Right lobe of liver (tissue), 6 donors: ENCODE measurements at regions not wholly inside any gene's neighbourhood (a gene's known extent, or its start where the extent isn't known, plus 50 kb on each side); places are given as distances from the start of the nearest gene placed in this dataset.
"Not testable (repeated sequence)": the region's sequence is repeated elsewhere in the genome, so short reads cannot be mapped to it uniquely, and the experiment has no call there.

Source experiments
- ATAC-seq, 4 donors: fragments of 200-7000 bp; cut with Tn5 transposase; one replicate each; pipeline ENCODE4 v1.9.1; 2020; ENCODE audit warnings: mild to moderate bottlenecking in 4 of 4, moderate library complexity in 4 of 4
- DNase-seq, 3 donors: peaks; one replicate each; pipeline ENCODE4 v3.0.0-alpha.2; 2020
- H3K27ac ChIP-seq, 3 donors: fragments of 200-600 bp; one replicate each; pipeline ENCODE4 v1.8.0; 2022
- H3K27me3 ChIP-seq, 2 donors: fragments of 200-600 bp; one replicate each; pipeline ENCODE4 v1.8.0; 2022
- H3K36me3 ChIP-seq, 4 donors: fragments of 200-600 bp; sonication (generic) in 1 of 4; one replicate each; pipeline versions ENCODE4 v1.5.1 to v1.8.0; 2017 to 2022; ENCODE audit warnings: control low read depth in 1 of 4
- H3K4me1 ChIP-seq, 4 donors: fragments of 200-600 bp; sonication (generic) in 1 of 4; one replicate each; pipeline versions ENCODE4 v1.5.1 to v1.8.0; 2017 to 2022; ENCODE audit warnings: control low read depth in 1 of 4
- H3K4me3 ChIP-seq, 3 donors: fragments of 200-600 bp; one replicate each; pipeline ENCODE4 v1.8.0; 2022
- H3K9me3 ChIP-seq, 4 donors: fragments of 200-600 bp; sonication (generic) in 1 of 4; one replicate each; pipeline versions ENCODE4 v1.5.1 to v1.8.0; 2017 to 2022; ENCODE audit warnings: control low read depth in 1 of 4
- POLR2A ChIP-seq: fragments of 450-650 bp; IDR thresholded peaks from one replicate; pipeline ENCODE4 v1.6.1; 2017; ENCODE audit warnings: antibody characterized with exemption, mild to moderate bottlenecking
- WGBS: methylation state at CpG from one replicate; pipeline ENCODE4 v1.1.6; 2018; ENCODE audit warnings: low coverage, low lambda C conversion rate; ENCODE audit not compliant: insufficient coverage; ENCODE audit errors: missing lambda C conversion rate; 5-methylcytosine and 5-hydroxymethylcytosine counted together
- intact Hi-C, 2 donors: fragments of 100-400 bp; cut with DNase I; formaldehyde crosslinking; loops; one replicate each; pipeline versions ENCODE4 v1.11.2 to v1.14.1; 2022
- TF ChIP-seq, protein P1 (sequence below), 4 donors: fragments of 200-600 bp in 3 of 4; fragments of 450-650 bp in 1 of 4; IDR thresholded peaks; one replicate each; pipeline versions ENCODE4 v1.5.1 to v1.8.0; 2016 to 2022; ENCODE audit warnings: antibody characterized with exemption in 4 of 4, mild to moderate bottlenecking in 2 of 4
- donor health status: DM: no; HTN: yes; CAD: no.
- donor health status: DM: no; HTN: no; CAD: no.
- donor health status: DM: no; HTN: no; CAD: no.
- donor health status: DM: no; HTN: yes; CAD: no.
- donor health status: DM: no; HTN: yes; CAD: no.

DNA sequence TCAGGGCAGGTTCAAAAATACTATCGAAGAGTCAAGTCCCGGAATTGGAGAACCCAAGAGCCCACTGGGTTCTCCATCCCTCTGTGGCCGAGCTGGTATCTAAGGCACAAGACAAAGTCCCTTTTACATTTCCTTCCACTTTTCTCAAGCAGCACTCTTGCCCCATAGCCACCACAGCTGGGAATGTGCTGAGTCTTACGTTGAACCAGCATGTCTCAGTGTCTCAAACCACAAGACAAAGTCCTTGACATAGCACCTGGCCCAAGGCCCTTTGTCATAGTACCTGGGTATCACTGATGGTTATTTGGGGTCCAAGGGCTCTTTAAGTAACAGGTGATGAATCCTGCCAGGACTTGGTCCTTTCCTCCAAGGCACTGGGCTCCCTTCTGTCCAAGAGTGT lies 210.2 kb upstream of the IRS4 start:
- no peak overlapping the region for H3K27ac ChIP-seq
- ATAC-seq: no peak
- no peaks in the 10 kb centered on the region for H3K27me3 ChIP-seq
- H3K4me1 ChIP-seq: no peaks in the 10 kb centered on the region
- no peaks in the 10 kb centered on the region for H3K36me3 ChIP-seq
- WGBS: 37% methylated on average over 3 of the region's 4 CpGs
- intact Hi-C loops: no loop called here
- no peak for DNase-seq
- no peak overlapping the region for H3K4me3 ChIP-seq
- H3K9me3 ChIP-seq: no peaks in the 10 kb centered on the region
- TF ChIP-seq POLR2A: no peak
- TF ChIP-seq, protein P1, sequence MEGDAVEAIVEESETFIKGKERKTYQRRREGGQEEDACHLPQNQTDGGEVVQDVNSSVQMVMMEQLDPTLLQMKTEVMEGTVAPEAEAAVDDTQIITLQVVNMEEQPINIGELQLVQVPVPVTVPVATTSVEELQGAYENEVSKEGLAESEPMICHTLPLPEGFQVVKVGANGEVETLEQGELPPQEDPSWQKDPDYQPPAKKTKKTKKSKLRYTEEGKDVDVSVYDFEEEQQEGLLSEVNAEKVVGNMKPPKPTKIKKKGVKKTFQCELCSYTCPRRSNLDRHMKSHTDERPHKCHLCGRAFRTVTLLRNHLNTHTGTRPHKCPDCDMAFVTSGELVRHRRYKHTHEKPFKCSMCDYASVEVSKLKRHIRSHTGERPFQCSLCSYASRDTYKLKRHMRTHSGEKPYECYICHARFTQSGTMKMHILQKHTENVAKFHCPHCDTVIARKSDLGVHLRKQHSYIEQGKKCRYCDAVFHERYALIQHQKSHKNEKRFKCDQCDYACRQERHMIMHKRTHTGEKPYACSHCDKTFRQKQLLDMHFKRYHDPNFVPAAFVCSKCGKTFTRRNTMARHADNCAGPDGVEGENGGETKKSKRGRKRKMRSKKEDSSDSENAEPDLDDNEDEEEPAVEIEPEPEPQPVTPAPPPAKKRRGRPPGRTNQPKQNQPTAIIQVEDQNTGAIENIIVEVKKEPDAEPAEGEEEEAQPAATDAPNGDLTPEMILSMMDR (IDR thresholded peaks at IDR 0.05): no peak

DNA sequence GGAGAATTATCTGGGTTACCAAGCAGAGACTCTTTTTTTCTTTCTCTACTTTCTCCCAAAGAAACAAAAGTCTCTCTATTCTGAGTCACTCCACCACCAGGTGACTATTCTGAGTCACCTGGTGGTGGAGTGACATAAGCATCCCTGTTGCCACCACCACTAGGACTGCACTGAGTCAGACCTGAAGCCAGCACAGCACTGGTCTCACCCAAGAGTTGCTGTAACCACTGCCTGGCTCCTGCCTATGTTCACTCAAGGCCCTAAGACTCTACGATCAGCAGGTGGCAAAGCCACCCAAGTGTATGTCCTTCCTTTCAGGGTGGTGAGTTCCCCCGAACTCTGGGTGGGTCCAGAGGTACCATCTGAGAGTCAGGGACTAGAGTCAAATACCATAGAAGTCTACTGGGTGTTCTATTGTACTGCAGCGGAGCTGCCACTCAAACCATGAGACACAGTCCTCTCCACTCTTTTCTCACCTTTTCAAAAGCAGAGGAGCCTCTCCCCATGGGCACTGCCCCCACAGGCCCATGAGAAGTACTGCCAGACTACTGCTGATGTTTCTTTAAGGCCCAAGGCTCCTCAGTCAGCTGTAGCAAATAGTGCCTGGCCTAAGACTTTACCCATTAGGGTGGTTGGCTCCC lies 209.6 kb upstream of the IRS4 start:
- no peaks in the 10 kb centered on the region for H3K9me3 ChIP-seq
- 59% methylated on average over 3 of the region's 3 CpGs for WGBS
- no peak for TF ChIP-seq POLR2A
- TF ChIP-seq, protein P1 (IDR thresholded peaks at IDR 0.05): no peak
- H3K36me3 ChIP-seq: no peaks in the 10 kb centered on the region
- intact Hi-C loops: no loop called here
- H3K27me3 ChIP-seq: no peaks in the 10 kb centered on the region
- DNase-seq (no peak), ATAC-seq (no peak)
- H3K27ac ChIP-seq: no peak overlapping the region
- H3K4me1 ChIP-seq: no peaks in the 10 kb centered on the region
- H3K4me3 ChIP-seq: no peak overlapping the region

- H3K4me1 ChIP-seq: no peaks in the 10 kb centered on the region
- no peaks in the 10 kb centered on the region for H3K36me3 ChIP-seq
- TF ChIP-seq, protein P1 (IDR thresholded peaks at IDR 0.05): no peak
- no peak for TF ChIP-seq POLR2A
- DNase-seq (no peak), ATAC-seq (no peak)
- no peak overlapping the region for H3K27ac ChIP-seq
- intact Hi-C loops: no loop called here
- no peaks in the 10 kb centered on the region for H3K27me3 ChIP-seq
- H3K9me3 ChIP-seq: no peaks in the 10 kb centered on the region
- H3K4me3 ChIP-seq: no peak overlapping the region
Observed at GRCh38 chrX:108914791-108915190, 178.4 kb upstream of the IRS4 start.

DNA sequence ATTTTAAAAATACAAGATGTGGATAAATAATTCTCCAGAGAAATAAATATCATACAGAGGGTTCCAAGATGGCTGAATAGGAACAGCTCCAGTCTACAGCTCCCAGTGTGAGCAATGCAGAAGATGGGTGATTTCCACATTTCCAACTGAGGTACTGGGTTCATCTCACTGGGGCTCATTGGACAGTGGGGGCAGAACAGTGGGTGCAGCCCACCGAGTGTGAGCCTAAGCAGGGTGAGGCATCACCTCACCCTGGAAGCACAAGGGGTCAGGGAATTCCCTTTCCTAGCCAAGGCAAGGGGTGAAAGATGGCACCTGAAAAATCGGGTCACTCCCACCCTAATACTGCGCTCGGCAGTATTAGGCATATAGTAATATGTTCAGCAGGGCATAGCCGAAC lies 167.5 kb upstream of the IRS4 start:
- DNase-seq, H3K36me3 ChIP-seq, H3K4me1 ChIP-seq, H3K4me3 ChIP-seq, H3K9me3 ChIP-seq, ATAC-seq, intact Hi-C loops, H3K27ac ChIP-seq, H3K27me3 ChIP-seq: not testable (repeated sequence)
- WGBS: 57% methylated on average over 1 of the region's 5 CpGs

GRCh38 chrX:108900333-108900732 lies 164.0 kb upstream of the IRS4 start:
- Histone ChIP-seq H3K27ac (no peak overlapping the region), H3K27me3 (no peaks in the 10 kb centered on the region), H3K4me1 (no peaks in the 10 kb centered on the region), H3K9me3 (no peaks in the 10 kb centered on the region), H3K36me3 (no peaks in the 10 kb centered on the region), H3K4me3 (no peak overlapping the region)
- TF ChIP-seq, protein P1 (IDR thresholded peaks at IDR 0.05): no peak
- no peak for TF ChIP-seq POLR2A
- DNase-seq (no peak), ATAC-seq (no peak)
- 30% methylated on average over 1 of the region's 1 CpG for WGBS
- intact Hi-C loops: no loop called here

DNA sequence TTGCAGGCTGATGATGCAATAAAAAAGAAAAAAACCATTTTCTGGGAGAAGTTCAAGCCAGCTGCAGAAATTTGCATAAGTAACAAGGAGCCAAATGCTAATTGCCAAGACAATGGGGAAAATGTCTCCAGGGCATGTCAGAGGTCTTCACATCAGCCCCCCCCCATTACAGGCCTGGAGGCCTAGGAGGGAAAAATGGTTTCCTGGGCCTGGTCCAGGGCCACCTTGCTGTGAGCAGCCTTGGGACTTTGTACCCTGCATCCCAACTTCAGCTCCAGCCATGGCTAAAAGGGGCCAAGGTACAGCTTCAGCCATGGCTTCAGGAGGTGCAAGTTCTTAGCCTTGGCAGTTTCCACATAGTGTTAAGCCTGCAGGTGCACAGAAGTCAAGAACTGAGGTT lies 160.0 kb upstream of the IRS4 start:
- H3K36me3 ChIP-seq, H3K4me3 ChIP-seq, H3K27me3 ChIP-seq, intact Hi-C loops, ATAC-seq, H3K4me1 ChIP-seq, DNase-seq, H3K9me3 ChIP-seq, H3K27ac ChIP-seq: not testable (repeated sequence)
